ENCODE measurements at regions not wholly inside any gene's neighbourhood (a gene's known extent, or its start where the extent isn't known, plus 50 kb on each side); places are given as distances from the start of the nearest gene placed in this dataset.

- H3K4me3 ChIP-seq, result no peak overlapping the region
- no peak for TF ChIP-seq CTCF (IDR thresholded peaks at IDR 0.05)
- H3K9me3 ChIP-seq, result no peaks in the 10 kb centered on the region
- intact Hi-C loops (cut with DNase I, micrococcal nuclease), result no loop called here
- DNase-seq (no peak), ATAC-seq (peak; percentile 26)
- no peaks in the 10 kb centered on the region for H3K4me1 ChIP-seq (ENCODE audit: low read depth)
- H3K36me3 ChIP-seq (ENCODE audit: low read depth), result no peaks in the 10 kb centered on the region
Observed at GRCh38 chr5:138702166-138703077, 50.8 kb upstream of the CTNNA1 start.

GRCh38 chr5:138701678-138702077 lies 51.5 kb upstream of the CTNNA1 start:
- Histone ChIP-seq H3K36me3 (ENCODE audit: low read depth) (no peaks in the 10 kb centered on the region), H3K4me1 (ENCODE audit: low read depth) (no peaks in the 10 kb centered on the region), H3K9me3 (no peaks in the 10 kb centered on the region), H3K4me3 (no peak overlapping the region)
- no peak for TF ChIP-seq CTCF (IDR thresholded peaks at IDR 0.05)
- DNase-seq, result no peak
- intact Hi-C loops (cut with DNase I, micrococcal nuclease), result no loop called here
- ATAC-seq, result no peak

- Histone ChIP-seq H3K4me1 (ENCODE audit: low read depth) (no peaks in the 10 kb centered on the region), H3K9me3 (no peaks in the 10 kb centered on the region), H3K36me3 (ENCODE audit: low read depth) (no peaks in the 10 kb centered on the region), H3K4me3 (no peak overlapping the region)
- DNase-seq (no peak), ATAC-seq (no peak)
- TF ChIP-seq CTCF (IDR thresholded peaks at IDR 0.05), result no peak
- intact Hi-C loops (cut with DNase I, micrococcal nuclease), result no loop called here
Observed at GRCh38 chr5:138700581-138701362, 52.5 kb upstream of the CTNNA1 start.

GRCh38 chr5:138699482-138699881 lies 53.7 kb upstream of the CTNNA1 start:
- H3K36me3 ChIP-seq (ENCODE audit: low read depth), result no peaks in the 10 kb centered on the region
- no peaks in the 10 kb centered on the region for H3K4me1 ChIP-seq (ENCODE audit: low read depth)
- H3K9me3 ChIP-seq, result no peaks in the 10 kb centered on the region
- ATAC-seq, result no peak
- H3K4me3 ChIP-seq, result no peak overlapping the region
- intact Hi-C loops (cut with DNase I, micrococcal nuclease), result no loop called here
- TF ChIP-seq CTCF (IDR thresholded peaks at IDR 0.05), result no peak
- no peak for DNase-seq

GRCh38 chr5:138698713-138699112 lies 54.5 kb upstream of the CTNNA1 start:
- Histone ChIP-seq H3K36me3 (ENCODE audit: low read depth) (no peaks in the 10 kb centered on the region), H3K4me3 (no peak overlapping the region), H3K9me3 (no peaks in the 10 kb centered on the region), H3K4me1 (ENCODE audit: low read depth) (no peaks in the 10 kb centered on the region)
- ATAC-seq (no peak), DNase-seq (no peak)
- intact Hi-C loops (cut with DNase I, micrococcal nuclease), result no loop called here
- TF ChIP-seq CTCF (IDR thresholded peaks at IDR 0.05), result no peak

All from mucosa of descending colon (tissue), 3 donors.